H1 (cell line): ENCODE measurements at regions not wholly inside any gene's neighbourhood (a gene's known extent, or its start where the extent isn't known, plus 50 kb on each side); places are given as distances from the start of the nearest gene placed in this dataset.

Source experiments
- CEBPB ChIP-seq: IDR thresholded peaks from 2 replicates; pipeline ENCODE4 v1.6.1; 2012; ENCODE audit warnings: low read depth, low read length
- KDM1A ChIP-seq: fragments of 200-600, 300-600 bp; sonication (generic); IDR thresholded peaks from 2 replicates; pipeline ENCODE4 v1.7.1; 2016; ENCODE audit warnings: mild to moderate bottlenecking, low read length, borderline replicate concordance
- POLR2AphosphoS5 ChIP-seq: IDR thresholded peaks from 2 replicates; pipeline ENCODE4 v1.6.1; 2011; ENCODE audit warnings: low read depth, low read length
- RAD21 ChIP-seq, 2 experiments: IDR thresholded peaks in 1 of 2; conservative IDR thresholded peaks in 1 of 2; 2 replicates each; pipeline ENCODE4 v1.6.1; 2011; ENCODE audit warnings: low read depth in 2 of 2, low read length in 2 of 2, improper control_type of control experiment in 1 of 2, inconsistent platforms in 1 of 2, mild to moderate bottlenecking in 1 of 2, moderate library complexity in 1 of 2
- RNF2 ChIP-seq: fragments of 200-900, 300-1000 bp; sonication (generic); IDR thresholded peaks from 2 replicates; pipeline ENCODE4 v1.7.1; 2016; ENCODE audit warnings: borderline replicate concordance, low read depth, mild to moderate bottlenecking, antibody characterized with exemption, low read length; ENCODE audit not compliant: poor library complexity, severe bottlenecking; ENCODE audit errors: missing control alignments
- YY1 ChIP-seq: IDR thresholded peaks from 2 replicates; pipeline ENCODE4 v1.6.1; 2011; ENCODE audit warnings: low read depth, mild to moderate bottlenecking, low read length

GRCh38 chr1:220958234-220958633 lies 79.0 kb downstream of the HLX start (continued):
- no peak for TF ChIP-seq RAD21 (IDR thresholded peaks at IDR 0.05 in 1 of 2, conservative IDR thresholded peaks at IDR 0.05 in 1 of 2; ENCODE audit: low read depth in 2 of 2, low read length in 2 of 2)
- no peak for TF ChIP-seq YY1
- no peak for TF ChIP-seq KDM1A
- no peak for TF ChIP-seq POLR2AphosphoS5
- TF ChIP-seq RNF2 = no peak
- TF ChIP-seq CEBPB = no peak
